Activated CD8-positive, alpha-beta memory T cell treated with anti-CD3 and anti-CD28 coated beads, Interleukin-2, amount 10 ng/mL, durations not matched to agents 7 days and 5 days (primary cell): ENCODE measurements at regions not wholly inside any gene's neighbourhood (a gene's known extent, or its start where the extent isn't known, plus 50 kb on each side); places are given as distances from the start of the nearest gene placed in this dataset.
"Not testable (repeated sequence)": the region's sequence is repeated elsewhere in the genome, so short reads cannot be mapped to it uniquely, and the experiment has no call there.

Experiments used
- ATAC-seq: fragments of 150-1000 bp; cut with Tn5 transposase; one replicate; pipeline ENCODE4 v1.10.0; 2021; ENCODE audit warnings: moderate library complexity
- CTCF ChIA-PET: fragments of 350-600 bp; sonication (Branson Sonifier 250); formaldehyde crosslinking; loops from one replicate; lab custom pipeline; 2021; ENCODE audit warnings: antibody characterized with exemption; lab: Charles Lee
- DNase-seq: peaks from one replicate; pipeline ENCODE4 v3.0.0-alpha.2; 2020
- H3K27ac Mint-ChIP-seq: one replicate; pipeline ENCODE4 v1.8.0; 2021; ENCODE audit warnings: mild to moderate bottlenecking, mixed read lengths
- H3K27me3 Mint-ChIP-seq: one replicate; pipeline ENCODE4 v1.8.0; 2021; ENCODE audit warnings: mixed read lengths
- H3K36me3 Mint-ChIP-seq: one replicate; pipeline ENCODE4 v1.8.0; 2021; ENCODE audit warnings: mild to moderate bottlenecking, mixed read lengths
- H3K4me1 Mint-ChIP-seq: one replicate; pipeline ENCODE4 v1.8.0; 2021; ENCODE audit warnings: mixed read lengths
- H3K4me3 Mint-ChIP-seq: one replicate; pipeline ENCODE4 v1.8.0; 2021; ENCODE audit warnings: mild to moderate bottlenecking, moderate library complexity, mixed read lengths
- H3K9me3 Mint-ChIP-seq: one replicate; pipeline ENCODE4 v1.8.0; 2022; ENCODE audit warnings: low read depth, mixed read lengths

GRCh38 chr4:86515963-86516362, 78.2 kb upstream of the PTPN13 start:
- H3K27ac Mint-ChIP-seq, ATAC-seq, H3K9me3 Mint-ChIP-seq, H3K4me1 Mint-ChIP-seq, CTCF ChIA-PET, H3K4me3 Mint-ChIP-seq, H3K36me3 Mint-ChIP-seq, DNase-seq: not testable (repeated sequence)
- peaks cover 16% of the 10 kb centered on the region for H3K27me3 Mint-ChIP-seq

- Mint-ChIP-seq H3K27me3 (peaks cover 14% of the 10 kb centered on the region), H3K27ac (no peak overlapping the region), H3K4me1 (no peaks in the 10 kb centered on the region), H3K4me3 (no peak overlapping the region), H3K9me3 (peaks cover 7% of the 10 kb centered on the region), H3K36me3 (no peaks in the 10 kb centered on the region)
- ATAC-seq (no peak), DNase-seq (no peak)
- CTCF ChIA-PET, result interaction anchor here (0.6 to 1.6 kb wide), 2 partner anchors 23 to 373 kb away, joined by 3 to 4 read pairs; no protein-coding TSS in a partner anchor
Observed at GRCh38 chr4:86521373-86521969, 72.6 kb upstream of the PTPN13 start.

- ATAC-seq, result no peak
- Mint-ChIP-seq H3K27me3 (peaks cover 14% of the 10 kb centered on the region), H3K4me3 (no peak overlapping the region), H3K4me1 (no peaks in the 10 kb centered on the region), H3K36me3 (no peaks in the 10 kb centered on the region), H3K9me3 (peaks cover 7% of the 10 kb centered on the region), H3K27ac (no peak overlapping the region)
- DNase-seq, result no peak
- CTCF ChIA-PET, result interaction anchor here (0.9 kb wide), 1 partner anchor 11 kb away, joined by 3 read pairs; no protein-coding TSS in a partner anchor
Observed at GRCh38 chr4:86522349-86522748, 71.8 kb upstream of the PTPN13 start.

- no peak for ATAC-seq
- peaks cover 14% of the 10 kb centered on the region for H3K27me3 Mint-ChIP-seq
Observed at GRCh38 chr4:86523333-86523732, 70.8 kb upstream of the PTPN13 start.

GRCh38 chr4:86527713-86528112, 66.4 kb upstream of the PTPN13 start:
- DNase-seq, CTCF ChIA-PET, H3K4me3 Mint-ChIP-seq, ATAC-seq, H3K9me3 Mint-ChIP-seq, H3K27me3 Mint-ChIP-seq, H3K4me1 Mint-ChIP-seq, H3K27ac Mint-ChIP-seq, H3K36me3 Mint-ChIP-seq: not testable (repeated sequence)

More at GRCh38 chr4:86523333-86523732, 70.8 kb upstream of the PTPN13 start:
- DNase-seq, result no peak
- Mint-ChIP-seq H3K9me3 (peaks cover 6% of the 10 kb centered on the region), H3K4me3 (no peak overlapping the region), H3K27ac (no peak overlapping the region), H3K36me3 (no peaks in the 10 kb centered on the region), H3K4me1 (no peaks in the 10 kb centered on the region)
- CTCF ChIA-PET, result interaction anchor here (1.0 to 1.2 kb wide), 2 partner anchors 15 to 26 kb away, joined by 3 read pairs; no protein-coding TSS in a partner anchor

GRCh38 chr4:86529436-86529835, 64.7 kb upstream of the PTPN13 start:
- CTCF ChIA-PET, result no interaction called here
- no peak for ATAC-seq

GRCh38 chr4:86530183-86530582, 63.9 kb upstream of the PTPN13 start:
- H3K36me3 Mint-ChIP-seq, result no peaks in the 10 kb centered on the region
- H3K27me3 Mint-ChIP-seq, result peaks cover 9% of the 10 kb centered on the region
- no peak overlapping the region for H3K4me3 Mint-ChIP-seq
- no peaks in the 10 kb centered on the region for H3K4me1 Mint-ChIP-seq
- H3K27ac Mint-ChIP-seq, result no peak overlapping the region
- CTCF ChIA-PET, result interaction anchor here (0.7 kb wide), 1 partner anchor 8 kb away, joined by 3 read pairs; no protein-coding TSS in a partner anchor
- no peaks in the 10 kb centered on the region for H3K9me3 Mint-ChIP-seq
- no peak for DNase-seq
- no peak for ATAC-seq

More at GRCh38 chr4:86529436-86529835, 64.7 kb upstream of the PTPN13 start:
- H3K9me3 Mint-ChIP-seq, result no peaks in the 10 kb centered on the region
- H3K4me1 Mint-ChIP-seq, result no peaks in the 10 kb centered on the region
- H3K27ac Mint-ChIP-seq, result no peak overlapping the region
- H3K4me3 Mint-ChIP-seq, result no peak overlapping the region
- no peaks in the 10 kb centered on the region for H3K36me3 Mint-ChIP-seq
- H3K27me3 Mint-ChIP-seq, result peaks cover 9% of the 10 kb centered on the region
- DNase-seq, result no peak

GRCh38 chr4:86531440-86531839, 62.7 kb upstream of the PTPN13 start:
- DNase-seq (no peak), ATAC-seq (no peak)
- H3K36me3 Mint-ChIP-seq, result no peaks in the 10 kb centered on the region
- H3K4me1 Mint-ChIP-seq, result no peaks in the 10 kb centered on the region
- no peaks in the 10 kb centered on the region for H3K9me3 Mint-ChIP-seq
- CTCF ChIA-PET, result interaction anchor here (0.6 kb wide), 1 partner anchor 14 kb away, joined by 3 read pairs; no protein-coding TSS in a partner anchor
- no peak overlapping the region for H3K4me3 Mint-ChIP-seq
- H3K27ac Mint-ChIP-seq, result no peak overlapping the region
- peaks cover 1% of the 10 kb centered on the region for H3K27me3 Mint-ChIP-seq

GRCh38 chr4:86532851-86533250, 61.3 kb upstream of the PTPN13 start:
- no peak overlapping the region for H3K4me3 Mint-ChIP-seq
- H3K9me3 Mint-ChIP-seq, result no peaks in the 10 kb centered on the region
- no peak for ATAC-seq
- H3K36me3 Mint-ChIP-seq, result no peaks in the 10 kb centered on the region
- CTCF ChIA-PET, result no interaction called here
- H3K27ac Mint-ChIP-seq, result no peak overlapping the region
- H3K4me1 Mint-ChIP-seq, result no peaks in the 10 kb centered on the region
- H3K27me3 Mint-ChIP-seq, result peaks cover 4% of the 10 kb centered on the region
- DNase-seq, result no peak

GRCh38 chr4:86536151-86536550, 58.0 kb upstream of the PTPN13 start:
- H3K27ac Mint-ChIP-seq, result no peak overlapping the region
- no peak overlapping the region for H3K4me3 Mint-ChIP-seq
- no peaks in the 10 kb centered on the region for H3K4me1 Mint-ChIP-seq
- no peaks in the 10 kb centered on the region for H3K9me3 Mint-ChIP-seq
- DNase-seq, result no peak
- CTCF ChIA-PET, result no interaction called here
- H3K36me3 Mint-ChIP-seq, result no peaks in the 10 kb centered on the region
- H3K27me3 Mint-ChIP-seq, result peaks cover 12% of the 10 kb centered on the region
- no peak for ATAC-seq

GRCh38 chr4:86542319-86543027, 51.6 kb upstream of the PTPN13 start:
- ATAC-seq (no peak), DNase-seq (no peak)
- Mint-ChIP-seq H3K9me3 (no peaks in the 10 kb centered on the region), H3K36me3 (peaks cover 3% of the 10 kb centered on the region), H3K27ac (no peak overlapping the region), H3K4me3 (no peak overlapping the region), H3K4me1 (peaks cover 22% of the 10 kb centered on the region), H3K27me3 (peaks cover 8% of the 10 kb centered on the region)
- CTCF ChIA-PET, result interaction anchor here (1.0 to 1.3 kb wide), 2 partner anchors 44 to 46 kb away, joined by 4 read pairs; no protein-coding TSS in a partner anchor

GRCh38 chr4:86543080-86543479, 51.0 kb upstream of the PTPN13 start:
- ATAC-seq, result no peak
- H3K27me3 Mint-ChIP-seq, result peaks cover 8% of the 10 kb centered on the region
- no peaks in the 10 kb centered on the region for H3K9me3 Mint-ChIP-seq
- H3K4me3 Mint-ChIP-seq, result no peak overlapping the region
- CTCF ChIA-PET, result interaction anchor here (1.0 kb wide), 1 partner anchor 47 kb away, joined by 4 read pairs; no protein-coding TSS in a partner anchor
- peaks cover 3% of the 10 kb centered on the region for H3K36me3 Mint-ChIP-seq
- H3K4me1 Mint-ChIP-seq, result peaks cover 22% of the 10 kb centered on the region
- no peak for DNase-seq
- no peak overlapping the region for H3K27ac Mint-ChIP-seq

GRCh38 chr4:86543560-86544309, 50.4 kb upstream of the PTPN13 start:
- ATAC-seq, result no peak
- Mint-ChIP-seq H3K4me3 (no peak overlapping the region), H3K27me3 (peaks cover 8% of the 10 kb centered on the region), H3K9me3 (no peaks in the 10 kb centered on the region), H3K4me1 (peaks cover 22% of the 10 kb centered on the region), H3K36me3 (peaks cover 3% of the 10 kb centered on the region), H3K27ac (peak overlapping the region; percentile 70)
- no peak for DNase-seq
- CTCF ChIA-PET, result interaction anchor here (1.0 kb wide), 1 partner anchor 47 kb away, joined by 4 read pairs; no protein-coding TSS in a partner anchor
